Astrocyte of the spinal cord (primary cell): ENCODE measurements at regions not wholly inside any gene's neighbourhood (a gene's known extent, or its start where the extent isn't known, plus 50 kb on each side); places are given as distances from the start of the nearest gene placed in this dataset.

Experiments
- DNase-seq: peaks from one replicate; pipeline ENCODE4 v3.0.0; 2011; ENCODE audit warnings: low read depth, low spot score
- H3K4me3 ChIP-seq: 2 replicates; pipeline ENCODE4 v1.5.1; 2011; ENCODE audit warnings: low read depth, mild to moderate bottlenecking, low read length, moderate library complexity
- CTCF ChIP-seq: IDR thresholded peaks from 2 replicates; pipeline ENCODE4 v1.5.1; 2012; ENCODE audit warnings: low read depth, mild to moderate bottlenecking, low read length, inconsistent platforms
- in situ Hi-C: cut with HindIII; loops from 2 replicates; pipeline ENCODE4 v1.10.0; 2017; ENCODE audit warnings: low sequenced_read_pairs

- DNase-seq: peak; percentile 58
- H3K4me3 ChIP-seq: no peak overlapping the region
- in situ Hi-C loops: no loop called here
- peak; percentile 53 for TF ChIP-seq CTCF
Measured at GRCh38 chr5:12023614-12024241, 119.5 kb upstream of the CTNND2 start.

GRCh38 chr5:12022444-12022843, 118.2 kb upstream of the CTNND2 start:
- no peak for TF ChIP-seq CTCF
- H3K4me3 ChIP-seq: no peak overlapping the region
- in situ Hi-C loops: no loop called here
- no peak for DNase-seq

- no peak overlapping the region for H3K4me3 ChIP-seq
- in situ Hi-C loops: no loop called here
- TF ChIP-seq CTCF: no peak
- DNase-seq: no peak
Measured at GRCh38 chr5:12019306-12019705, 115.1 kb upstream of the CTNND2 start.

- no peak for TF ChIP-seq CTCF
- in situ Hi-C loops: no loop called here
- H3K4me3 ChIP-seq: no peak overlapping the region
- no peak for DNase-seq
Measured at GRCh38 chr5:12017007-12017406, 112.8 kb upstream of the CTNND2 start.

GRCh38 chr5:12016159-12016746, 112.0 kb upstream of the CTNND2 start:
- H3K4me3 ChIP-seq: no peak overlapping the region
- DNase-seq: peak; percentile 61
- TF ChIP-seq CTCF: no peak
- in situ Hi-C loops: no loop called here

GRCh38 chr5:12013351-12013750, 109.1 kb upstream of the CTNND2 start:
- in situ Hi-C loops: no loop called here
- TF ChIP-seq CTCF: no peak
- no peak overlapping the region for H3K4me3 ChIP-seq
- peak; percentile 22 for DNase-seq
